Embryonic facial prominence (tissue), 1 donor: ENCODE measurements at regions not wholly inside any gene's neighbourhood (a gene's known extent, or its start where the extent isn't known, plus 50 kb on each side); places are given as distances from the start of the nearest gene placed in this dataset.
"Not testable (repeated sequence)": the region's sequence is repeated elsewhere in the genome, so short reads cannot be mapped to it uniquely, and the experiment has no call there.

Experiments used
- DNase-seq: peaks from one replicate; pipeline ENCODE4 v3.0.0-alpha.2; 2016; ENCODE audit errors: extremely low spot score

DNA sequence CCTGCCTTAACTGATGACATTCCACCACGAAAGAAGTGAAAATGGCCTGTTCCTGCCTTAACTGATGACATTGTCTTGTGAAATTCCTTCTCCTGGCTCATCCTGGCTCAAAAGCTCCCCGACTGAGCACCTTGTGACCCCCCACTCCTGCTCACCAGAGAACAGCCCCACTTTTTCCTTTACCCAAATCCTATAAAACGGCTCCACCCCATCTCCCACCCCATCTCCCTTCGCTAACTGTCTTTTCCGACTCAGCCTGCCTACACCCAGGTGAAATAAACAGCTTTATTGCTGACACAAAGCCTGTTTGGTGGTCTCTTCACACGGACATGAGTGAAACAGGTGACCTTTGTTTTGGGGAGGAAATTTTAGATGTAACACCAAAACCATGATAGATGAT, 674.4 kb downstream of the TLE1 start:
- DNase-seq = not testable (repeated sequence)

DNA sequence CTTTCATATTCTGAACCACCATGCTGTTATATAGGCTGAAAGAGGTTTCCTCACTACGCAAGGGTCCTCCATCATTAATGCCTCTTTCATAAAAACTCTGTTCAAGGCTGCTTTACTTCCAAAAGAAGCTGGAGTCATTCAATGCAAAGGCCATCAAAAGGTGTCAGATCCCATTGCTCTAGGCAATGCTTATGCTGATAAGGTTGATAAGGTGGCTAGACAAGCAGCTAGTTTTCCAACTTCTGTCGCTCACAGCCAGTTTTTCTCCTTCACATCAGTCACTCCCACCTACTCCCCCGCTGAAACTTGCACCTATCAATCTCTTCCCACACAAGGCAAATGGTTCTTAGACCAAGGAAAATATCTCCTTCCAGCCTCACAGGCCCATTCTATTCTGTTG, 676.2 kb downstream of the TLE1 start:
- DNase-seq = not testable (repeated sequence)

DNA sequence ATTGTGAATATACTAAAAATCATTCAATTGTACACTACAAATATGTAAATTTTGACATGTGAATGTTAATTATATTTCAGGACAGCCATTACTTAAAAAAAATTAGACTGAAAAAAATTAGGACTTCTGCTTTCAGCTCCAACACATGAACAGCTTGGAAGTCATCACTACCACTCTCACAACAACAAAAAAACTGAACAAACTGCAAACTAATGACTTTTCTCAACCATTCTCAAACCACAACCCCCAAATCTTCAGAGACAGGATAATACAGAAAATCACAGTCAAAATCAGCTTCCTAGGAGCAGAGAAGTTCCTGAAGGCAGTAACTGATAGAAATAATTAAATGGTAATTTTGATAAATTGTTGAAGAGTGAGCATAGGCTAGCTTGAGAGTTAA, 686.4 kb downstream of the TLE1 start:
- DNase-seq = no peak

DNA sequence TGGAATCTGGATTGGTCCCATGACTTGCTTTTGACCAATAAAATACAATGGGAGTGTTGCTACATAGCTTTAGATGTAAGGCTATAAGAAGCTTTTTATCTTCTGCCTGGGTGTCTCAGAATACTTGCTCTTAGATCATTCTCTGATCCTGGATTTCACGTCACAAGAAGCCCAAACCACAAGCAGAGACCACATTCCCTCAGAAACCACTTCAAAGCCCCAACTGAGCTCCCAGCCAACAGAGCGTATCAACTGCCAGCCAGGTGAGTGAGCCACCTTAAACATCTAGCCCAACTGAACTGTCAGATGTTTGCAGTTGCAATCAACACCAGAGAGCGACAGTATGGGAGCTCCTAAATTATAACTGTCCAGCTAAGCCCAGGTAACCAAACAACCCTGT, 687.1 kb downstream of the TLE1 start:
- no peak for DNase-seq

DNA sequence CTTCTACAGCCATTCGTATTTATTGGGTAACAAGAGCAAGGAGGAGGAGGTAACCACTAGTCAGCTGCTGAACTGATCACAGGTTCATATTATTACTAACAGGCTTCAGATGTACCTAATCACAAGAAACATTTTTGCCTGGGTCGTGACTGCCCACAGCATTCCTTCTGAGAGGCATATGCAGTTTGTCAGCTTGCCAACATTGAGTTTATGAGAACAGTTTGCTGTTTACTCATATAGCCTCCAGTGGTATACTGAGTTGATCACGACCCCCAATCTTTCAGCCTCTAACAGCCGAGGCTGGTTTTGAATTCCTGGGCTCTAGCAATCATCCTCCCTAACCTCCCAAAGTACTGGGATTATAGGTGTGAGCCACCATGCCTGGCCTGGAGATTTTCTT, 693.6 kb downstream of the TLE1 start:
- DNase-seq = no peak

DNA sequence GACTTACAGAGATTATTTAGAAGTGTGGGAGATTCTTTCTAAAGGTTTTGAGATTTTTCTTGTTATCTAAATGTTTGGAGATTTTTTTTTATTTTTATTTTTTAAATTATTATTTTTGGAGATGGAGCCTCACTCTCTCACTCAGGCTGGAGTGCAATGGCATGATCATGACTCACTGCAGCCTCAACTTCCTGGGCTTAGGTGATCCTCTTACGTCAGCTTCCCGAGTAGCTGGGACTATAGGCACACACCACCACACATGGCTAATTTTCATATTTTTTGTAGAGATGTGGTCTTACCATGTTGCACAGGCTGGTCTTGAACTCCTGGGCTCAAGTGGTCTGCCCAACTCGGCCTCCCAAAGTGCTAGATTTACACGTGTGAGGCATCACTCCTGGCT, 694.5 kb downstream of the TLE1 start:
- DNase-seq = no peak

DNA sequence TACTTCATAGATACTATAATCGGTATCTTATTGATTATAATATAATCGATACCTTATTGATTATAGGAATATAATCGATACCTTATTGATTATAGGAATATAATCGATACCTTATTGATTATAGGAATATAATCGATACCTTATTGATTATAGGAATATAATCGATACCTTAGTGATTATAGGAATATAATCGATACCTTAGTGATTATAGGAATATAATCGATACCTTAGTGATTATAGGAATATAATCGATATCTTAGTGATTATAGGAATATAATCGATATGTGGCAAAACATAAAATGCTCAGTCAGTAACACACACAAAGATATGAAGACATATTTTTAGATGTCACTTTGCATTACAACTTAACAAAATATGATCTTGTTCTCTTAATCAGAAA, 703.8 kb downstream of the TLE1 start:
- DNase-seq = not testable (repeated sequence)

DNA sequence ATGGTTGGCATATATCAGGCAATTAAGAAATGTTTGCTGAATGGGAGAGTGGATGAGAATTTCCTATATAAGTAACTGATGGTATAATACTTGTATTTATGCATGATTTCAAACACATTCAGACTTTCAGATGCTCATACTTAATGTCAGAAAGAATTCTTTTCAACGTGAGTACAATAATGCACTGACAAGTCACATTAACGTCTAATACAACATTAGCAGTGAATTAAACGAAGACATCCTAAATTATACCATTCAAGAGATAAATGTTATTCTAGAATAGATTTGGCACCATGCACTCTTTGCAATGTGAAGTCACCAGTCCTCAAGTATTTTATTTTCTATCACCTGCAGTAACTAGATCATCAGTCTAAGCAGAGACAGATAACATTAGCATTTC, 712.9 kb downstream of the TLE1 start:
- DNase-seq = no peak

DNA sequence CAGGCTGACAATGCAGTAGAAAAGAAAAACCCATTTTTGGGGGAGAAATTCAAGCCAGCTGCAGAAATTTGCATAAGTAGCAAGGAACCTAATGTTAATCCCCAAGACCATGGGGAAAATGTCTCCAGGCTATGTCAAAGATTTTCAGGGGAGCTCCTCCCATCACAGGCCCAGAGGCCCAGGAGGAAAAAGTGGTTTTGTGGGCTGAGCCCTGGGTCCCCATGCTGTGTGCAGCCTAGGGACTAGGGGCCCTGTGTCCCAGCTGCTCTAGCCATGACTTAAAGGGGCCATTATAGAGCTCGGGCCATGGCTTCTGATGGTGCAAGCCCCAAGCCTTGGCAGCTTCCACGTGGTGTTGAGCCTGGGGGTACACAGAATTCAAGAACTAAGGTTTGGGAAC, 719.0 kb downstream of the TLE1 start:
- not testable (repeated sequence) for DNase-seq

DNA sequence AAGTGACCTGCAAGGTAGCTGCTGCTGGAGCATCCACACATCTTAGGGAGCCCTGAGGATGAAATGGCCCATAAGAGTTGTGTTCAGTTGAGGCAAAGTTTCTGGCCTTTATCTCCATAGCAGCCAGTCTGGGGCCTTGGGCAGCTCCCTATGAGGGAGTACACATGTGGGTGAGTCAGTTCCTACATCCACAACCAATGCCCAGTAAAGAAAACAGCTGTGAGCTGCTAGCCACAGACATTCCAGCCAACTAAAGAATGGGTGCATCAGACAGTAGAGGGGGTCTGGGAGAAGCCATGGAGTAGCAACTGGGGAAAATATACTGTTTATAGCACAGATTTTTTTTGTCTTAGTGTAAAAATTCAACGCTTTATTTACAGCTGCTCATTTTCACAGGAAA, 720.7 kb downstream of the TLE1 start:
- DNase-seq = no peak

DNA sequence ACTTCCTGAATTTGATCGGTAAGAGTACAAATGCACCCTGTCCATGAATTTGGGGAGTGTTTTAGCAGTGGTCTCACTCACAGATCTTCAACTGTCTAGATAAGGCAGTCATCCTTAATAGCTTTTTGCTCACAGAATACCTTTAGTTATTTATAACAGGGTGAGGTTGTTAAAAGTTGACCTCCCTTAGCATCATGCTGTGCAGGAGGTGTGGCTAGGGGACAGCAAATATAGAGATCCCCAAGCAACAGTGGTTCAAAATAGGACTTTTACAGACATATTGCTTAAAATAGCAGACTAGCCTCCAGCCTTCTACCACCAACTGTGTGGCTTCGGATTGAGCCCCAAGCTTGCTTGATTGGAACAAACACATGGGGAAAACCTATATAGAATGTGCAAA, 724.4 kb downstream of the TLE1 start:
- no peak for DNase-seq

DNA sequence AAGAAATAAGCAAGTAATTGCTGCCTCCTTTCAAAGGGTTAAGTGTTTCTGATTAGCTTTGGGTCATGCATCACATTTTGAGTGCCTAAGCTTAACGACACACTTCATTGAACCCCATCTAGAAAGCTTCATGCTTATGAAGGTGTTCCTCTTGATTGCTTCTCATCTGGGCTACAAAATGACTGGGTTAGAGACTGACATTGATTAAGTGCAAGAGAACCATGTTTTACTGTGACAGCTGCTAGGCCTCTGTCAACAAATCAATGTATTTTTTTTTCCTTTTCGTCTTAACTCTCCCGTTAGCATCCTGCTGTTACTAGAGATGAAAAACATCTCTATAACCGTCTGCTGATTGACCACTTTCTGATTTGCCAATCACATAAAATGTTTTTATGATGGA, 725.0 kb downstream of the TLE1 start:
- no peak for DNase-seq

DNA sequence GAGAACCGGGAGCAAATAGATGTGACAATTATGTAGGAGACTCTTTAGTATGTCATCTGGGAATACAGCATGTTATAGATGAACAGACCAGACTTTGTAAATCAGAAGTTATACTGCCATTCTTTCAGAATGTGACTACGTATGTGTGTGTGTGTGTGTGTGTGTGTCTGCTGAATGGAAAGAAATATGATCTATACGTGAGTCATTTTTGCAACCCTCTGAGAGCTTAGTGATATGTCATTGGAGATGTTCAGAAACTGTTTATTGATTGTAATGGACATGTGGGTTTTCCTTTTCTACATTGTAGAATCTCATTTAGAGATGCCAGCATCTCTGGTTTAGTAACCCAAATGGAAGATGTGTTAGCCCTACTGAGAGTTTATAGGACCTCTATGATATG, 731.5 kb downstream of the TLE1 start:
- DNase-seq = no peak

DNA sequence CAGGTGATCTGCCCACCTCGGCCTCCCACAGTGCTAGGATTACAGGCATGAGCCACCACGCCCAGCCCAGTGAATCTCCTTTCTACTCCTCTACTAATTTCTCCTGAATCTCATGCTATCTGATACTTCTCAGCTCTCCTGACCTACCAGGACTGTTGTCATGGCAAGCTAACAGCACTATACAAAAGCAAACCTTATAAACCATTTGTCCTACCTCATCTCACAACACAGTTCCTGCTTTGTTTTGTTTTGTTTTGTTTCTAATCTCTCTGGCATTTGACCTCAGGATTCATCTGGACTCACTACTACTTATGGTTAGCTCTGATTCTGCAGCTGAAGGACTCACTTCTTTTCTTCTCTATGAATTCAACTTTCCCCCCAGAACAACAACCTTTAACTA, 734.8 kb downstream of the TLE1 start:
- DNase-seq = no peak

DNA sequence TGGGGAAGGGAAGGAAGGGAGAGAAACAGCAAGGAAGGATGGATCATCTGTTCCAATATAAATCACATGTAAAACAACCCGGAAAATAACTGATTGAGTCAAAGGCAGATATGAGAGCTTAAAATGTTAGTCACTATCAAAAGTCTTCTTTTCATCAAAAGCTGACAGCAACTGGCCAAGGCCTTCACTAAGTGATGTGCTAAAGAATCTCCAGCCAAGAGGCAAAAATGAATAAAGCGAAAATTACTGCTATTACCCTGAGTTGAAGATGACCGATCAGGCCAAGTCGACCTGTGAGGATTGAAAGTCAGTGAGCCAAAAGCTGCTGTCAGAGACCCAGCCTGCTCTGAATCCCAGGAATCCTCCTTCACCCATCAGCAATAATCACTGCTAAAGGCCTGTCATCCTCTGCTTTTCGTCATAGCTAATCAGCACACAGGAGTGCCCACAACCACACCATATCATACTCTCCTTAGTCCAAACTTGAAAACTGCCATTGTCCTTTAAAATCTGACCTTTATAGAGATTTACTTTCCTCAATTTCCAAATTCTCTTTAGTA, 736.9 kb downstream of the TLE1 start:
- DNase-seq = no peak

DNA sequence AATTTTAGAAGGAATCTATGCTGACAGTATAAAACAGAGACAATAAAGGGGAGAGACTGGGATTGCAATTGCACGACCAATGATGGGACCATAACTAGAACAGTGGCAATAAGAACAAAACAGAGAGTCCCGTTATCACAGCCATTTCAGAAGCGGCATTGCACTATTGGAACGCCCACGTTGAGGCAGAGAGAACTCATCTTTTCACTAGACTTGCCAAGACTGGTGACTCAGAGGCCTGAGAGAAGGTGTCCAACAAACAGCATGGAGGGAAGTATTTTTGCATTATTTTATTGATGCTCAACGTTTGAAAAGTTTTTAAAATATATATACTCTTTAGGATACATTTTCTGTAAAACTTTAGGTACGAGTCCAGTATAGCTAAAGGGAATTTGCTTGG, 737.7 kb downstream of the TLE1 start:
- no peak for DNase-seq

DNA sequence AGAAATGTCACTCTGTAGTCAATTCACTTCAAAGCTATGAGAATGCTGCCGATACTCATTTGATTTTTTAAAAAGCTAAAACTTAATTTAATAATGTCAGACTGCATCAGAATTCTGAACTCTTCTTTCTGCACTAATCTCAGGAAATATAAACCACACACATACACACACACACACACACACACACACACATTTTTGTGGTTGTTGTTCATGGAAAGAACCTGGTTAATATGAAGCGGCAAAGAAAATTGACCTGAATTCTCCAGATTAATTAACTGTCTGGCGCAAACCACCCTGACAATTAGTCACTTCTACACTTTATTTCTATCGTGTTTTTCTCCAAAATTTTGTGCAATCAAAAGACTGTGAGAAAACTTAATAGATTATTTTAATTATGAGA, 740.5 kb downstream of the TLE1 start:
- no peak for DNase-seq

DNA sequence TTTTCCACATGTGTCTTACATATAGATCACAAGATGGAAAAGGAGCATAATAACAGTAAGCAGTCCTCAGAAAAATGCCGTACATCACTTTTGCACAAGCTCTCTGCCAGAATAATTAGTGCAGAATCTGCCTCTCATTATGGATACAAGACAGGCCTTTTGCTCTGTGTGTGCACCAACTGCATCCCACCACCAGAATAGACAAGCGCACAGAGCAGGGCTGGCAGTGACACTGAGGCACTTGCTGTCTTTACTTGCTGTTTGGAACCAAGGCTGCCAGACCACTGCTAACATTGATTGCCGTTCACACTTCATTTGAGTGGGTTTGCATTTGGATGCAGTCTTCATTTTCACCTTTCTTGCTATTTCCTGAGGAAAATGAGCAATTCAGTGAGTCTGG, 741.3 kb downstream of the TLE1 start:
- no peak for DNase-seq

DNA sequence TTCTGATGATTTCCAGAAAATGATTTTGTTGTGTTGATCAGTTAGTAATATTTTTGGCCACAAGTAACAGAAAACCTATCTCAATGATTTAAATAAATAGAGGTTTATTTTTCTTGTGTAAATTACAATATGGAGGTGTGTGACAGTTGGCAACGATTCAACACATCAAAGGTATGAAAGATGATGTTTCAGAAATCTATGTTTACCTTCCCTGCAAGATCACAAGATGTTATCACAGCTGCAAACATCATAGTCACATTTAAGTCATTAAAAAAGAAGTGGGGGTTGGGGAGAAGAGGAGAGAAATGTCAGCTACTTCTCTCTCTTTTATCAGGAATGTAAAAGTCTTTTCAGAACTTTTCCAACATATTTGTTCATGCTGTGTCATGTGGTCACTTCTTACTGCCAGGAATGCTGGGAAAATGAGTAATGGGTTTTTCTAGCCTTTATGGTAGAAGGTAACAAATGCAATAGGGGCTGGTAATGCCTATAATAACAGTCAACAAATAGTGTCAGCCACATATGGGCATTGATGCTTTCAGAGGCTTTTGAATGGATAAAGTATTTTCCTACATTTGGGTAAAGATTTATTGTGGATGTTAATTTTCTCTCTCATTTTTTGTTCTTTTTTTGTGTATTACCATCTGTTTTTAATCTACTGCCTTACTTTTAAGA, 742.7 kb downstream of the TLE1 start:
- DNase-seq = no peak

DNA sequence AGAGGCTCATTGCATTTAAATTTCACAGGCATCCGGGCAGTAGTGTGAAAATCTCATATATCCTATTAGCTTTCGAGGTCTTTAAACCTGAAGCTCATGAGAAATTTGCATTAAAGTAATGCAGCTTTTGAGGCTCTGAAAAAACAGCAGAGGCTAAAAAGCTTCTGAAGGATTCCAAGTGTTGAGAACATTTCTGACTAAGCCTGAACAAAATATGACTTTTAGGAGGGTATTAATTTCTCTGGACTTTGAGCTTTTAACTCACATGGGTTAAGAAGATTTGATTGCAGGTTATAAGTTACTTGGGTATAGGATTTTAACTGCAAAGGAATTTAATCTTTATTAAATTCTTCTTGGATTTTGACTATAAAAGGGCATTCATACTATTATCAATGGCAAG, 743.9 kb downstream of the TLE1 start:
- no peak for DNase-seq

DNA sequence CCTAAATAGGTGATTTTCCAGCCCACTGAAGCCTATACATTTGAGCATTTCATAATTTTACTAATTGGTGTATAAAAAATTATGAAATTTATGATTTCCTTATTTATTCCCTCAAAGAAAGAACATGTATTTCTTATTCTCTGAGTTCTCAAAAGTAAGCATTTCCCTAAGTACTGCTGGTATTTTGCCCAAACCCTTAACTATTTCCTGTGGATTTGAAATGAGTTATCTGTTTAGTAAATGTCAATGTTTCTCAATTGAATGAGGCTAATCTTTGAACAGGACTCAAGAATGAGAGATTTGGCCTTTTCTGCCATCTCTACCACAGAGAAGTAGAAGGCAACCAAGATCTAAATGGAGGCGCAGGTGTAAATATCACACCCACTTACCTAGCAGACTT, 751.7 kb downstream of the TLE1 start:
- no peak for DNase-seq

DNA sequence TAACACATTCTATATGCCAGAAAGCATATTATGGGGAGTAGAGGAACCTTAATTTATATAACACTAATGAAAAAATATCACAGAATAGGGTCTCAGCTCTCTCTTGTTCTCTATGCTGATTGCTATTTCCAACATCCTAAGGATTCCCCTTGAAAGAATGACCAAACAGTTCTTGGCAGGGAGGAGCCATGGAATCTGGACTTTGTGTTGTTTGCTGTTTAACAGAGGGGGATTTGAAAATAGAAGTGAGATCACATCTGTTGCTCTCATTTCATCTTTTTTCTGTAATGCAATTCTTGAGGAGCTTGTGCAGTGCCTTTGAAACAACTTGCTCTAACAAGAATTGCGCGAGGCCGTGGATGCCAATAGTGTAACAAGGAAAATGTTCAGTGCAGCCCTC, 755.3 kb downstream of the TLE1 start:
- no peak for DNase-seq

DNA sequence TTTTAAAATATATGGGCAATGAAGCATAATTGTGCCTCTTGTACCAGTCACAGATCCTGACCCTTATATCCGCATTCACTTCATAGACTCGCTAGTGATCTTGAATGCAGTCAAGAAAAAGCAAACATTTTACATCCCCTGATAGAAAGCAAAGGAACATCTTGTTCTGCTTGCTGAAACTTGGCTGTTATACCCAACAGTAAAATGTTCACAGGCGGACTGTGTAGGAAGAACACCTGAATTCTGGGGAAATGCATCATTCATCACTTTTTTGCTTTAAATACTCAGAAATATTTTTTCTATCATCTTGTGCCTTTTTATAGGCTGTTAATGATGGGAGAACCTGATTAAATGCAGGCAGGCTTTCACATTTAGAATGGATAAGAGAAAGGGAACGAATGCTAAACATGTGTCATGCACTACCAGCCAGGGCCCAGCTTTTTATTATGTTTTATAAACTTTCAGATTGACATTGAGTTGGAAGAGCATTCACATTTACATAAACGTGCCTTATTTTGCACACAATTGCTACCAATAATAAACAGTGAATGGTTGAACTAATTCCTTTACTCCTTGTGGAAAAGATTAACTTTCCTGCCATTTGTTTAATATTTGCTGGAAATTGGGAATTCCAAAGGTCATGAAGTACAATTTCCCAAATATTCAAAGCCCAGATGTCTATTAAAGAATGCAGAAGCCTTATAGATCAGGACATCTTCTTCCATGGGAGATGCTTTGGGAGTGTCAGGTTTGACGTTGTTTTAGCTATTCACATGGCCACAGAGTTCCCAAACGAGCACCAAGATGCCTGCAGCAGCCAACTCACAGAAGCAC, 756.2 kb downstream of the TLE1 start:
- no peak for DNase-seq
